ENCODE measurements at regions not wholly inside any gene's neighbourhood (a gene's known extent, or its start where the extent isn't known, plus 50 kb on each side); places are given as distances from the start of the nearest gene placed in this dataset.

- H3K4me1 ChIP-seq = no peaks in the 10 kb centered on the region
- WGBS = 61% methylated on average over 1 of the region's 1 CpG
- no peak for DNase-seq (ENCODE audit: low spot score in 2 of 2)
- peaks cover 4% of the 10 kb centered on the region for H3K9me3 ChIP-seq
- no peaks in the 10 kb centered on the region for H3K27me3 ChIP-seq
- H3K36me3 ChIP-seq = no peaks in the 10 kb centered on the region
- no peak for TF ChIP-seq POLR2AphosphoS5 (IDR thresholded peaks at IDR 0.05)
- no peak for TF ChIP-seq EP300 (IDR thresholded peaks at IDR 0.05)
- TF ChIP-seq CTCF (IDR thresholded peaks at IDR 0.05) = no peak
- no peak for TF ChIP-seq POLR2A (IDR thresholded peaks at IDR 0.05)
- H3K27ac ChIP-seq = no peak overlapping the region
- H3K4me3 ChIP-seq = no peak overlapping the region
These were observed 837.6 kb downstream of the PDHA2 start for GRCh38 chr4:96677499-96677898.

DNA sequence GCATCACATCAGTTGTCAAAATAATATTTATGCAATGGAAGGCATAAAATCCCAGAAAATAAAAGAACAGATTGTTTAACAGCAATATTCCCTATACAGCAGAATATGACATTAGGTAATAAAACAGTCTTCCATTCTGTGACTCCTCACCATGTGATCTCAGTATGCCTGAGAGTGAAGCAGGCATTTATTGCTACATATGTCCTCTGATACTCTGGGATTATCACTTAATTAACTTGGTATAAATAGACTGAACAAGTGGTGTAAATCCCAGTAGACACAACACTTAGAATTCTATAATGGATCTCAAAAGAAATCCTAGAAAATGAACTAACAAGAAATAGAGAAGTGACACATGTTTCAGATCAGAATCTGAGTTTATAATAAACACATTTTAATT lies 841.3 kb downstream of the PDHA2 start:
- Histone ChIP-seq H3K4me3 (no peak overlapping the region), H3K27me3 (no peaks in the 10 kb centered on the region), H3K4me1 (no peaks in the 10 kb centered on the region), H3K9me3 (peaks cover 4% of the 10 kb centered on the region), H3K36me3 (no peaks in the 10 kb centered on the region), H3K27ac (no peak overlapping the region)
- TF ChIP-seq POLR2A (IDR thresholded peaks at IDR 0.05) = no peak
- TF ChIP-seq POLR2AphosphoS5 (IDR thresholded peaks at IDR 0.05) = no peak
- no peak for TF ChIP-seq EP300 (IDR thresholded peaks at IDR 0.05)
- TF ChIP-seq CTCF (IDR thresholded peaks at IDR 0.05) = no peak
- no peak for DNase-seq (ENCODE audit: low spot score in 2 of 2)

- Histone ChIP-seq H3K9me3 (no peaks in the 10 kb centered on the region), H3K4me1 (no peaks in the 10 kb centered on the region), H3K27ac (no peak overlapping the region), H3K36me3 (no peaks in the 10 kb centered on the region), H3K4me3 (no peak overlapping the region), H3K27me3 (no peaks in the 10 kb centered on the region)
- WGBS = 95% methylated on average over 7 of the region's 7 CpGs
- no peak for DNase-seq (ENCODE audit: low spot score in 2 of 2)
- no peak for TF ChIP-seq CTCF (IDR thresholded peaks at IDR 0.05)
- no peak for TF ChIP-seq POLR2AphosphoS5 (IDR thresholded peaks at IDR 0.05)
- TF ChIP-seq POLR2A (IDR thresholded peaks at IDR 0.05) = no peak
- TF ChIP-seq EP300 (IDR thresholded peaks at IDR 0.05) = no peak
These were observed 845.8 kb downstream of the PDHA2 start for GRCh38 chr4:96685691-96686090.

GRCh38 chr4:96691521-96691920 lies 851.6 kb downstream of the PDHA2 start:
- 84% methylated on average over 5 of the region's 5 CpGs for WGBS

DNA sequence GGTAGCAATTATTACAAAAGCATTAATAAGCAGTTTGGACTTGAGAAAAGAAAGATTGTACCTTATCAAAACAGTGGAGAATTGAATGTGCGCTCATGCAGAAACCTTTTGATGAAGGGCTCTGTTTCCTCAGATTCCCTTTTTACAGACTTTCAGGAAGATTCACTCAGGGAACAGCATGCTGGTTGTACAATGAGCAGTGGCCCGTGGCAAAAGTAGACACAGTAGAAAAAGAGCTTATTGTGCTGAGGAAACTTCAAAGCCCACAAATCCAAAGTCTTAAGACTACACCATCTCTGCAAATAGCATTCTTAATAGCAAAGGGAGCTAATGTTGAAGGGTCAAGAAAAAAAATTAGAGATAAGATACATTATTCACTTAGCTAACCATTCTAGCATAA lies 858.9 kb downstream of the PDHA2 start:
- Histone ChIP-seq H3K9me3 (no peaks in the 10 kb centered on the region), H3K4me1 (no peaks in the 10 kb centered on the region), H3K27ac (no peak overlapping the region), H3K4me3 (no peak overlapping the region), H3K27me3 (no peaks in the 10 kb centered on the region), H3K36me3 (no peaks in the 10 kb centered on the region)
- no peak for DNase-seq (ENCODE audit: low spot score in 2 of 2)
- WGBS = 67% methylated on average over 2 of the region's 2 CpGs
- no peak for TF ChIP-seq POLR2AphosphoS5 (IDR thresholded peaks at IDR 0.05)
- TF ChIP-seq CTCF (IDR thresholded peaks at IDR 0.05) = no peak
- no peak for TF ChIP-seq EP300 (IDR thresholded peaks at IDR 0.05)
- TF ChIP-seq POLR2A (IDR thresholded peaks at IDR 0.05) = no peak

More at GRCh38 chr4:96691521-96691920, 851.6 kb downstream of the PDHA2 start:
- no peak for TF ChIP-seq POLR2A (IDR thresholded peaks at IDR 0.05)
- TF ChIP-seq POLR2AphosphoS5 (IDR thresholded peaks at IDR 0.05) = no peak
- TF ChIP-seq EP300 (IDR thresholded peaks at IDR 0.05) = no peak
- Histone ChIP-seq H3K4me1 (no peaks in the 10 kb centered on the region), H3K4me3 (no peak overlapping the region), H3K9me3 (no peaks in the 10 kb centered on the region), H3K36me3 (no peaks in the 10 kb centered on the region), H3K27ac (no peak overlapping the region), H3K27me3 (no peaks in the 10 kb centered on the region)
- DNase-seq (ENCODE audit: low spot score in 2 of 2) = no peak

DNA sequence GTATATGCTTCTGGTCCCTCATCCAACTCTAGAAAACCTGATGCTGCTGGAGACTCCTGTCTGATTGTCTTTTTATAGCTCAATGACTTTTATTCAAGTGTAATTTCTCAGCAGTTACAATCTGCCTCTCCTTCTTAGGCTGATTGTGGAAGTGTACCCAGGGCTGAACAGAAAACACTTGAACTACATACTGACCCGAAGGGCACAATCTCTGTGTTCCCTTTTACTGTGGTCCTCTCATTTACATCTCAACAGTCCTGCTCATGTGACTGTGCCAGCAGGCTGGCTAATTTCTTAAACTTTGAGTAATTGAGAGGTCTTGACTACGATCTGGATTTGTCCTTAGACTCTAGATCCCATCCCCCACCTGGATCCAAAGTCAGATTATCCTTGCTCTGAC lies 863.4 kb downstream of the PDHA2 start:
- TF ChIP-seq POLR2AphosphoS5 (IDR thresholded peaks at IDR 0.05) (no peak), EP300 (IDR thresholded peaks at IDR 0.05) (no peak), POLR2A (IDR thresholded peaks at IDR 0.05) (no peak), CTCF (IDR thresholded peaks at IDR 0.05) (no peak)
- H3K4me3 ChIP-seq = no peak overlapping the region
- no peaks in the 10 kb centered on the region for H3K9me3 ChIP-seq
- no peaks in the 10 kb centered on the region for H3K27me3 ChIP-seq
- H3K27ac ChIP-seq = no peak overlapping the region
- H3K36me3 ChIP-seq = no peaks in the 10 kb centered on the region
- 59% methylated on average over 2 of the region's 2 CpGs for WGBS
- H3K4me1 ChIP-seq = no peaks in the 10 kb centered on the region
- DNase-seq (ENCODE audit: low spot score in 2 of 2) = no peak

Measured in suprapubic skin (tissue), 4 donors.